ENCODE measurements at regions not wholly inside any gene's neighbourhood (a gene's known extent, or its start where the extent isn't known, plus 50 kb on each side); places are given as distances from the start of the nearest gene placed in this dataset.
"Not testable (repeated sequence)": the region's sequence is repeated elsewhere in the genome, so short reads cannot be mapped to it uniquely, and the experiment has no call there.

DNA sequence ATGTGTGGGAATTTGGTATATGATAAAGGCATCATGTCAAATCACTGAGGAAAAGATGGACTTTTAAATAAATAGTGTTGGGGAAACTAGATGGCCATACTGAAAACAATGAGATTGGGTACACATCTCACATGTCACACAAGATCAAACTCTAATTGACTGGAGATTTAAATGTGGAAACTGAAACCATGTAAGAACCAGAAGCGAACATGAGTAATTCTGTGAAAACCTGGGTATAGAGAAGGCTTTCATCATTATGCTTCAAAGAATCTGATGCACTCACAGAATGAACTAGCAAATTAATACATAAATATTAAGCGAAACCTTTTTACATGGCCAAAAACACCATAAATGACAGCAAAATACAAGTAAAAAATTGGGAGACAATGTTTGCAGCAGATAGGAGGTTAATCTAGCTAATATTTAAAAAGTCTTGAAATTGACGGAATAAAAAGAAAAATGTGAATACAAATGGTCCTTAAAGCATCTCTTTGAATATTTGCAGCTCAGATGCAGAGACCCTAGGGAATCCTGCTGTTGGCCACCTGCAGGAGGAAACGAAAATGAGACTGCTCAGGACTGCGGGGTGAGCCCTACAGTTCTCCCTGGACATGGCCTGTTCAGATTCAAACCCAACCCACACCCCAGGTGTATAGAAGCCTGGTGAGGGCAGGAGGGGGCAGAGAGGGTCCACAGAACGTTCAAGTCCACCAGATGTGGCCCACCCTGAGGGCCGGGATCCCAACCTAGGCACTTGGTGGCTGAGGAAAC lies 297.6 kb upstream of the WSB1 start:
- TF ChIP-seq, protein P1, sequence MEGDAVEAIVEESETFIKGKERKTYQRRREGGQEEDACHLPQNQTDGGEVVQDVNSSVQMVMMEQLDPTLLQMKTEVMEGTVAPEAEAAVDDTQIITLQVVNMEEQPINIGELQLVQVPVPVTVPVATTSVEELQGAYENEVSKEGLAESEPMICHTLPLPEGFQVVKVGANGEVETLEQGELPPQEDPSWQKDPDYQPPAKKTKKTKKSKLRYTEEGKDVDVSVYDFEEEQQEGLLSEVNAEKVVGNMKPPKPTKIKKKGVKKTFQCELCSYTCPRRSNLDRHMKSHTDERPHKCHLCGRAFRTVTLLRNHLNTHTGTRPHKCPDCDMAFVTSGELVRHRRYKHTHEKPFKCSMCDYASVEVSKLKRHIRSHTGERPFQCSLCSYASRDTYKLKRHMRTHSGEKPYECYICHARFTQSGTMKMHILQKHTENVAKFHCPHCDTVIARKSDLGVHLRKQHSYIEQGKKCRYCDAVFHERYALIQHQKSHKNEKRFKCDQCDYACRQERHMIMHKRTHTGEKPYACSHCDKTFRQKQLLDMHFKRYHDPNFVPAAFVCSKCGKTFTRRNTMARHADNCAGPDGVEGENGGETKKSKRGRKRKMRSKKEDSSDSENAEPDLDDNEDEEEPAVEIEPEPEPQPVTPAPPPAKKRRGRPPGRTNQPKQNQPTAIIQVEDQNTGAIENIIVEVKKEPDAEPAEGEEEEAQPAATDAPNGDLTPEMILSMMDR (IDR thresholded peaks at IDR 0.05) = not testable (repeated sequence)
- TF ChIP-seq POLR2A (IDR thresholded peaks at IDR 0.05) = not testable (repeated sequence)

Data from thyroid gland (tissue), 4 donors.